H9 (cell line): ENCODE measurements at regions not wholly inside any gene's neighbourhood (a gene's known extent, or its start where the extent isn't known, plus 50 kb on each side); places are given as distances from the start of the nearest gene placed in this dataset.

Experiments
- DNase-seq: peaks from one replicate; pipeline ENCODE4 v3.0.0-alpha.2; 2017
- H2AFZ ChIP-seq: one replicate; pipeline ENCODE4 v1.6.1; 2013; ENCODE audit warnings: mild to moderate bottlenecking, low read length, control low read depth, moderate library complexity
- H2AK5ac ChIP-seq: 2 replicates; pipeline ENCODE4 v1.6.1; 2013; ENCODE audit warnings: low read length, control low read depth, mixed read lengths; ENCODE audit not compliant: insufficient read length
- H2BK120ac ChIP-seq: one replicate; pipeline ENCODE4 v1.6.1; 2013; ENCODE audit warnings: low read depth, mild to moderate bottlenecking, low read length, control low read depth, inconsistent platforms; ENCODE audit not compliant: poor library complexity, severe bottlenecking
- H2BK12ac ChIP-seq: 2 replicates; pipeline ENCODE4 v1.6.1; 2013; ENCODE audit warnings: low read length, control low read depth, mixed read lengths, low read depth; ENCODE audit not compliant: insufficient read length
- H2BK15ac ChIP-seq: 2 replicates; pipeline ENCODE4 v1.6.1; 2013; ENCODE audit warnings: low read depth, low read length, control low read depth
- H2BK20ac ChIP-seq: one replicate; pipeline ENCODE4 v1.6.1; 2013; ENCODE audit warnings: low read depth, mild to moderate bottlenecking, low read length, control low read depth, inconsistent platforms; ENCODE audit not compliant: poor library complexity, severe bottlenecking
- H2BK5ac ChIP-seq: 2 replicates; pipeline ENCODE4 v1.6.1; 2013; ENCODE audit warnings: low read length, control low read depth, mixed read lengths; ENCODE audit not compliant: insufficient read length
- H3K14ac ChIP-seq: 2 replicates; pipeline ENCODE4 v1.6.1; 2013; ENCODE audit warnings: low read length, control low read depth; ENCODE audit not compliant: insufficient read depth
- H3K18ac ChIP-seq: 2 replicates; pipeline ENCODE4 v1.6.1; 2013; ENCODE audit warnings: low read depth, mild to moderate bottlenecking, mixed read lengths, low read length, control low read depth; ENCODE audit not compliant: insufficient read length
- H3K23ac ChIP-seq: 2 replicates; pipeline ENCODE4 v1.6.1; 2013; ENCODE audit warnings: low read length, control low read depth, mixed read lengths, low read depth; ENCODE audit not compliant: insufficient read length
- H3K23me2 ChIP-seq: 2 replicates; pipeline ENCODE4 v1.6.1; 2013; ENCODE audit warnings: low read depth, mild to moderate bottlenecking, mixed read lengths, low read length, control low read depth; ENCODE audit not compliant: insufficient read length, poor library complexity, severe bottlenecking
- H3K27ac ChIP-seq: 2 replicates; pipeline ENCODE4 v1.5.1; 2013; ENCODE audit warnings: low read length, control low read depth, mixed read lengths, low read depth; ENCODE audit not compliant: insufficient read length
- H3K27me3 ChIP-seq: 2 replicates; pipeline ENCODE4 v1.6.1; 2013; ENCODE audit warnings: low read length, control low read depth, inconsistent platforms; ENCODE audit not compliant: insufficient read depth
- H3K4ac ChIP-seq: 2 replicates; pipeline ENCODE4 v1.6.1; 2013; ENCODE audit warnings: low read depth, mild to moderate bottlenecking, control low read depth, inconsistent platforms, low read length, moderate library complexity
- H3K4me1 ChIP-seq: 2 replicates; pipeline ENCODE4 v1.6.1; 2013; ENCODE audit warnings: low read length, control low read depth, inconsistent platforms; ENCODE audit not compliant: insufficient read depth
- H3K4me2 ChIP-seq: 2 replicates; pipeline ENCODE4 v1.6.1; 2013; ENCODE audit warnings: low read length, control low read depth, mixed read lengths; ENCODE audit not compliant: insufficient read length, insufficient read depth
- H3K56ac ChIP-seq: 2 replicates; pipeline ENCODE4 v1.6.1; 2013; ENCODE audit warnings: low read depth, mild to moderate bottlenecking, mixed read lengths, low read length, control low read depth; ENCODE audit not compliant: insufficient read length
- H3K79me1 ChIP-seq: 2 replicates; pipeline ENCODE4 v1.6.1; 2013; ENCODE audit warnings: low read depth, mild to moderate bottlenecking, moderate library complexity, low read length, control low read depth, inconsistent platforms; ENCODE audit not compliant: insufficient read depth, poor library complexity, severe bottlenecking
- H3K79me2 ChIP-seq: 2 replicates; pipeline ENCODE4 v1.6.1; 2013; ENCODE audit warnings: low read length, control low read depth, inconsistent platforms; ENCODE audit not compliant: insufficient read depth
- H3K9ac ChIP-seq: 2 replicates; pipeline ENCODE4 v1.6.1; 2013; ENCODE audit warnings: low read length, control low read depth, mixed read lengths; ENCODE audit not compliant: insufficient read length; ENCODE audit errors: extremely low read depth
- H3K9me3 ChIP-seq: one replicate; pipeline ENCODE4 v1.6.1; 2013; ENCODE audit warnings: low read depth, low read length, inconsistent platforms; ENCODE audit not compliant: control insufficient read depth
- H3T11ph ChIP-seq: one replicate; pipeline ENCODE4 v1.6.1; 2013; ENCODE audit warnings: mild to moderate bottlenecking, low read length, control low read depth, inconsistent platforms
- H4K20me1 ChIP-seq: one replicate; pipeline ENCODE4 v1.6.1; 2013; ENCODE audit not compliant: control insufficient read depth, insufficient read length, insufficient read depth
- H4K5ac ChIP-seq: 2 replicates; pipeline ENCODE4 v1.6.1; 2013; ENCODE audit warnings: low read depth, mild to moderate bottlenecking, mixed read lengths, low read length, control low read depth; ENCODE audit not compliant: insufficient read length
- H4K8ac ChIP-seq: replicated peaks from 2 replicates; pipeline ENCODE4 v1.6.1; 2013; ENCODE audit warnings: low read length, control low read depth, mixed read lengths, low read depth; ENCODE audit not compliant: insufficient read length
- H4K91ac ChIP-seq: 2 replicates; pipeline ENCODE4 v1.6.1; 2013; ENCODE audit warnings: low read depth, mild to moderate bottlenecking, moderate library complexity, mixed read lengths, low read length, control low read depth; ENCODE audit not compliant: insufficient read length
- H3K27ac Mint-ChIP-seq, 3 experiments: 2 replicates in 2 of 3; 3 replicates in 1 of 3; pipeline ENCODE4 v1.8.0; 2020 to 2021; ENCODE audit warnings: mixed read lengths in 3 of 3, mild to moderate bottlenecking in 1 of 3, moderate library complexity in 1 of 3
- H3K27me3 Mint-ChIP-seq: 2 replicates; pipeline ENCODE4 v1.8.0; 2021; ENCODE audit warnings: low read depth, mild to moderate bottlenecking, moderate library complexity, mixed read lengths
- H3K36me3 Mint-ChIP-seq, 3 experiments: 2 replicates in 2 of 3; 3 replicates in 1 of 3; pipeline ENCODE4 v1.8.0; 2020 to 2021; ENCODE audit warnings: low read depth in 3 of 3, mixed read lengths in 3 of 3; ENCODE audit not compliant: insufficient read depth in 1 of 3
- H3K4me1 Mint-ChIP-seq, 2 experiments: 2 replicates each; pipeline ENCODE4 v1.8.0; 2020; ENCODE audit warnings: mixed read lengths in 2 of 2
- H3K4me3 Mint-ChIP-seq, 2 experiments: 2 replicates in 1 of 2; 3 replicates in 1 of 2; pipeline ENCODE4 v1.8.0; 2020 to 2021; ENCODE audit warnings: mild to moderate bottlenecking in 2 of 2, mixed read lengths in 2 of 2, moderate library complexity in 1 of 2
- H3K9me3 Mint-ChIP-seq, 2 experiments: 2 replicates in 1 of 2; 3 replicates in 1 of 2; pipeline ENCODE4 v1.8.0; 2020; ENCODE audit warnings: mild to moderate bottlenecking in 2 of 2, mixed read lengths in 2 of 2, moderate library complexity in 1 of 2
- WGBS: extraction: QIAGEN DNeasy Blood & Tissue Kit; methylation state at CpG from one replicate; pipeline ENCODE4 v1.1.7; 2013; ENCODE audit warnings: missing lambda C conversion rate, low lambda C conversion rate, mixed read lengths; ENCODE audit not compliant: insufficient read length; ENCODE audit errors: extremely low coverage; 5-methylcytosine and 5-hydroxymethylcytosine counted together
- TF ChIP-seq, protein P1 (sequence below): fragments of 200-600 bp; sonication (generic); conservative IDR thresholded peaks from 3 replicates; pipeline ENCODE4 v1.8.0; 2021; ENCODE audit warnings: antibody characterized with exemption, mild to moderate bottlenecking

DNA sequence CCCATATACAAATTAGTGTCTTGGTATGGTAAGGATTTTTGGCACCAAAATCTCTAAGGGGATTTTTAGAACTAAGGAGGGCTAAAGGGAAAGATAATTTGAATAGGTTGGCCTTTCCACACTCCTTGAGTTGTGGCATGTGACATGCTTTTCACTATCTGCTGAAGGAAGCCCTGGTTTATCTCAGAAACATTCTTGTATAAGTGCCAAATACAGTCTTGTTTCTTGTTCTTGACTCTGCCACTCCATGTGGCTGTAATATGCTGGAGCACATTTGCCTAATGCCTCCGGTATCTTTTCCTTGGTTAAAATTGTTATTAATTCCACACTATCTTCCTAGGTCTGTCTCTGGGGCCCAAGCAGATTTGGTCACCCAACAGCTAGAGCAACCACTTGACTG lies 457.0 kb downstream of the USP25 start:
- H3K79me1 ChIP-seq = no peaks in the 10 kb centered on the region
- no peak overlapping the region for H3K18ac ChIP-seq
- no peaks in the 10 kb centered on the region for H3K27me3 ChIP-seq
- no peak overlapping the region for H3K56ac ChIP-seq
- no peak overlapping the region for H2BK120ac ChIP-seq
- TF ChIP-seq, protein P1, sequence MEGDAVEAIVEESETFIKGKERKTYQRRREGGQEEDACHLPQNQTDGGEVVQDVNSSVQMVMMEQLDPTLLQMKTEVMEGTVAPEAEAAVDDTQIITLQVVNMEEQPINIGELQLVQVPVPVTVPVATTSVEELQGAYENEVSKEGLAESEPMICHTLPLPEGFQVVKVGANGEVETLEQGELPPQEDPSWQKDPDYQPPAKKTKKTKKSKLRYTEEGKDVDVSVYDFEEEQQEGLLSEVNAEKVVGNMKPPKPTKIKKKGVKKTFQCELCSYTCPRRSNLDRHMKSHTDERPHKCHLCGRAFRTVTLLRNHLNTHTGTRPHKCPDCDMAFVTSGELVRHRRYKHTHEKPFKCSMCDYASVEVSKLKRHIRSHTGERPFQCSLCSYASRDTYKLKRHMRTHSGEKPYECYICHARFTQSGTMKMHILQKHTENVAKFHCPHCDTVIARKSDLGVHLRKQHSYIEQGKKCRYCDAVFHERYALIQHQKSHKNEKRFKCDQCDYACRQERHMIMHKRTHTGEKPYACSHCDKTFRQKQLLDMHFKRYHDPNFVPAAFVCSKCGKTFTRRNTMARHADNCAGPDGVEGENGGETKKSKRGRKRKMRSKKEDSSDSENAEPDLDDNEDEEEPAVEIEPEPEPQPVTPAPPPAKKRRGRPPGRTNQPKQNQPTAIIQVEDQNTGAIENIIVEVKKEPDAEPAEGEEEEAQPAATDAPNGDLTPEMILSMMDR = no peak
- no peak overlapping the region for H2BK20ac ChIP-seq
- no peak overlapping the region for H2BK5ac ChIP-seq
- Mint-ChIP-seq H3K4me3 (no peak overlapping the region), H3K27me3 (no peaks in the 10 kb centered on the region), H3K9me3 (no peaks in the 10 kb centered on the region; a peak in 1 of 5 replicates), H3K27ac (no peak overlapping the region), H3K4me1 (peaks cover 6 to 14% of the 10 kb centered on the region in 2 experiments; a peak in 3 of 4 replicates), H3K36me3 (no peaks in the 10 kb centered on the region)
- H2AFZ ChIP-seq = no peak overlapping the region
- no peak overlapping the region for H3K27ac ChIP-seq
- no peak overlapping the region for H3K14ac ChIP-seq
- no peak overlapping the region for H3K9ac ChIP-seq
- H3K4ac ChIP-seq = no peak overlapping the region
- H3K79me2 ChIP-seq = no peaks in the 10 kb centered on the region
- no peak overlapping the region for H2AK5ac ChIP-seq
- H3K4me2 ChIP-seq = no peak overlapping the region
- H4K8ac ChIP-seq = no peak overlapping the region
- no peaks in the 10 kb centered on the region; the same call in 1 of the 2 replicates for H3K4me1 ChIP-seq
- H3K23ac ChIP-seq = no peak overlapping the region
- no peak overlapping the region for H4K91ac ChIP-seq
- DNase-seq = no peak
- no peak overlapping the region for H3T11ph ChIP-seq
- H4K20me1 ChIP-seq = no peaks in the 10 kb centered on the region
- no peaks in the 10 kb centered on the region for H3K23me2 ChIP-seq
- no peak overlapping the region for H2BK15ac ChIP-seq
- WGBS = no CpG with 5 or more reads among the region's 1 CpG
- H4K5ac ChIP-seq = no peak overlapping the region
- H3K9me3 ChIP-seq = no peaks in the 10 kb centered on the region
- H2BK12ac ChIP-seq = no peak overlapping the region
